GM19238 (cell line): ENCODE measurements at regions not wholly inside any gene's neighbourhood (a gene's known extent, or its start where the extent isn't known, plus 50 kb on each side); places are given as distances from the start of the nearest gene placed in this dataset.

ENCODE experiments used
- DNase-seq: peaks from one replicate; pipeline ENCODE4 v3.0.0; 2011; ENCODE audit warnings: low spot score; ENCODE audit not compliant: insufficient read length

DNA sequence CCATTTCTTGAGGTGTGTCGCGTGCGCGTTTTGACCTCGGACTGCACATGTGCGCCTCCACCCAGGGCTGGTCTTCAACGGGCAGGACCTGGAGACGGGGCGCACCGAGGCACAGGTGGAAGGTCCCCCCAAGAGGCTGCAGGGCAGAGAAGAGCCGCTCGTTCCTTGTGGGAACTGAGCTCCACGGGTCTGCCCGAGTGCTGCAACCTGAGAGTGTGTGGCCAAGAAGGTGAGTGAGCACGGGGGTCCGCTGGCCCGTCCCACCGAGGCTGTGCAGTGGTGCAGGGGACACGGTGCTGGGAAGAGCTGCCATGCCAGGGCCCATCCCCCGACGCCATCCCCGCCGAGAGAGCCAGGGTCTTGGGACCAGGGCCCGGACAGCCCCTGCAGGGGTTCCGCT lies 268.3 kb downstream of the GALR1 start:
- DNase-seq = no peak

DNA sequence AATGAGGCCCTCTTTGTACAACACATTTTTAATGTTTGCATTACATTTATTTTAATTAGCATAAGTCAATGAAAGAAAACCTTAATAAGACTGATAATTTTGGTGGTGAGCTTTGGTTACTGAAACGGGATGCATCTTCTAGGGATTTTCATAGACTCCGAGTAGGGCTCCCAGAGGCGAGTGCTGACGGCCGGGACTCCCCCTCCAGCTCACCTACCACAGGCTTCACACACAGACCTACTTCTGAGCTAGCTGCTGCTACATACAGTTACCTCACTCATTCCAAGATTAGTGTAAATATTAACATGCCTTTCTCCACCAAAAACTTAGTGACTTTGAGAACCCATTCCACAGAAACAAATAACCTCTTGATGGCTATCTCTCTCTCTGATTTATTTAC lies 271.1 kb downstream of the GALR1 start:
- DNase-seq = no peak

DNA sequence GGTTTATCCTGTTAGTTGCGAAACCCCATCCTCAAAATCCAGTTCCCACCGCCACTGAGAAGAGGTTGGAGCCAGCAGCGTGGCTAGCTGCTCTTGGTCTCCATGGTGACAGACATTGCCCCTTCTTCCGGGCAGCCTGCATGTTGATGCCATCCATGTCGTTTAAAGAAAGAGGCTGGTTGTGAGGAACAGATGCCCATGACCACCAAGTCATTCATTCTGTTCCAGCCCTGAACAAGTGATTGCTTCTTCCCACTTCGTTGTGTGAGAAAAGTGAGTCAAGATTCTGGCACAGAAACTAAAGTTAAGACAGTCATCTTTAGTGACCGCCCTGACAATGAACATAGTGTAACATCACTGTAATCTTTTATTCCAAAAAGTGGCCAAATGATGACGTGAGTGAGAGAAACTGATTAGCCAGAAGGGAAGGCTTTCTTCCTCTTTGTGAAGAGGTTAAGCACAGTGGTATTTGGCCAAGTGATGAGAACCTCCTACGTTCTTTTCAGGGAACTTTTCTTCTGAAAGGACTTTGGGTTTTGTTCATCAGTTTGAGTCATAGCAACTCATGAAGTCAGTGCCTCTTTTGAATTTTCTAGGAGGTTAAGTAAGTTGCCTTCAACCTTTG lies 272.5 kb downstream of the GALR1 start:
- DNase-seq = no peak

DNA sequence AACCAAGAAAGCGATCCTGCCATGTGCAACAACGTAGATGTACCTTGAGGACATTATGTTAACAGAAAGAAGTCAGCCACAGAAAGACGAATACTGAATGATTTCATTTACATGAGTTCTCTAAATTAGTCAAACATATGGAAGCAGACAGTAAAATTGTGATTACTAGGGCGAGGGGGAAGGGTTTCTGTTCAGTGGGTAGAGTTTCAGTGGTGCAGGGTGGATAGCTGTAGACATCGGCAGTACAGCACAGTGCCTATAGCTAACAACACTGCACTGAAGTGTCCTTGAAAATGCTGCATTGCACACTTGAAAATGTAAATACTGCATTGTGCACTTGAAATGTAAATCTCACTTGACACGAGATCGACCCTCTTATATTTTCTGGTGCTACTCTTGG lies 275.3 kb downstream of the GALR1 start:
- no peak for DNase-seq

DNA sequence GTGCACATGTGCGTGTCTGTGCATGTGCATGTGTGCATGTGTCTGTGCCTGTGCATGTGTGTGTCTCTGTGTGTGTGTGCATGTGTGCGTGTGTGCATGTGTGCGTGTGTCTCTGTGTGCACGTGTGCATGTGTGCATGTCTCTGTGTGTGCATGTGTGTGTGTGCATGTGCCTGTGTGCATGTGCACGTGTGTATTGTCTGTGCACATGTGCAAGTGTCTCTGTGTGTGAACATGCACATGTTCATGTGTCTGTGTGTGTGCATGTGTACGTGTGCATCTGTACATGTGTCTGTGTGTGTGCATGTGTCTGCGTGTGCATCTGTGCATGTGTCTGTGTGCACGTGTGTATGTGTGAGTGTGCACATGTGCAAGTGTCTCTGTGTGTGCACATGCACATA lies 277.3 kb downstream of the GALR1 start:
- no peak for DNase-seq

GRCh38 chr18:77528872-77529271 lies 279.2 kb downstream of the GALR1 start:
- no peak for DNase-seq

- DNase-seq = no peak
These were observed 280.0 kb downstream of the GALR1 start for GRCh38 chr18:77529492-77530176.

DNA sequence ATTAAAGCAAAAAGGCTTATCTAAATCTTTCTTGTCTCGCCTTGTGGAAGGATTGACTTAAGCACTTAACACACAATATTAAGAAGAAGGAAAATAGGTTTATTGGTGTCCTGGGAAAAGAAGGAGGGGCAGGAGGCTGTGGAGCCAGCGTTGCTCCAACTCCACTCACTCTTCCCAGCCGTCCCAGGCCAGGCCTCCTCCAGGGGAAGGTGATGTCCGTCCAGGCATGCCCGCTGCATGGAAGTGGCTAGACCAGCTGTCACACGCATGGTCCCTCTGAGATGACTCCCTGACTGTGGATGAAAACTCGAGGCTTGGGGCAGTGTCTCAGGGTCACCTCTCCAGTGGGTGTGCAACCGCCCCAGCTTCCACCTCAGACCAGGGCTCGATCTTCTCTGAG lies 281.1 kb downstream of the GALR1 start:
- DNase-seq = no peak

DNA sequence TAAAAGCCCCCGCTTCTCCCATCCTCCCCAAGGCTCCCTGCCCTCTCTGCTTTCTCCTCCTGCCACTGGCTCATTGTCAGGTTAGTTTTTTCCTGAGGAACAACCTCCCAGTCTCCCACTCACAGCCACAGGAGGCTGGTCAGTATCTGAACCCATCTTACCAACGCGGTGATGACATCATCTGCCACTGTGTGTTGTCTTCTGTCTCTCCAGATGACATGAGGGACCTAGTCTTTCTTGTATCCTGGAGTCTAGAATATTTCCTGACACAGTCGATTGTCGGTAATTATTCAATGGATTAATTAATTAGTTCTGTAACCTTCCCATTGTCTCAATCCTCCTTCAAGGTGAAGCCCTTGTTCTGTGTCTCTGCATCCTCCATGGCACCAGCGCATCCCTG lies 290.2 kb downstream of the GALR1 start:
- no peak for DNase-seq

GRCh38 chr18:77544792-77545191 lies 295.1 kb downstream of the GALR1 start:
- no peak for DNase-seq

- no peak for DNase-seq
These were observed 298.1 kb downstream of the GALR1 start for GRCh38 chr18:77547757-77548156.

- no peak for DNase-seq
These were observed 299.3 kb downstream of the GALR1 start for GRCh38 chr18:77548790-77549420.

GRCh38 chr18:77550625-77551024 lies 301.0 kb downstream of the GALR1 start:
- no peak for DNase-seq

DNA sequence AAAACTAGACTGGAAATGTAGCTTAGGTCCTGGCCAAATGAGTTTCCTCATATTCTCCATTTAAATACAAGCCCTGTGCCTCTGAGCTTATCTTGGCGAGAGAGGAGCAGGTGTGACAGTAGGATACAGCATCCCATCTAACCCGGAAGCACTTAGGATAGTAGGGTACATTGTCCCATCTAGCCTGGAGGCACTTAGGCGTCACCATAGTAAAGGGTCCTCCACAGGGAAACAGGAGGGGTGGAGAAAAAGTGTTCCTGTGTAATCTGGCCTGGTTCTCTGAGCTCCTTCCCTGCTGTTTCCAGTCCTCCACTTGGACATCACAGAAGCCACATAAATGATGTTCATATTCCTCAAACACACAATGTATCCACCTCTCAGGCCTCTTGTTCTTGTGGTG lies 301.4 kb downstream of the GALR1 start:
- DNase-seq = no peak

DNA sequence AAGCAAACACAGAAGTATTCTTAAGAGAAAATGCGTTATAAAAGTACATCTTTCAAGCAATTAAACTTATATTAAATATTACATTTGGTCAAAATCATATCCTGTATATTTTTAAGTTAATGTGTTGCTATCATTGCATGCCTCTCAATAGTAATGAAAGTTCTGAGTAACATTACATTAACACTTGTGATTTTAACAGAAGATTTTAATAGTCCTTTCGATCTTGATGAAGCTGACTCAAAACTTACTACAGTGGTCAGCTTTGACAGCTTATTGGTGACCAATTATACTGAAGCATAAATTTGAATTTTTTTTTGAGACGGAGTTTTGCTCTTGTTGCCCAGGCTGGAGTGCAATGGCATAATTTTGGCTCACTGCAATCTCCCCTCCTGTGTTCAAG lies 303.3 kb downstream of the GALR1 start:
- no peak for DNase-seq

DNA sequence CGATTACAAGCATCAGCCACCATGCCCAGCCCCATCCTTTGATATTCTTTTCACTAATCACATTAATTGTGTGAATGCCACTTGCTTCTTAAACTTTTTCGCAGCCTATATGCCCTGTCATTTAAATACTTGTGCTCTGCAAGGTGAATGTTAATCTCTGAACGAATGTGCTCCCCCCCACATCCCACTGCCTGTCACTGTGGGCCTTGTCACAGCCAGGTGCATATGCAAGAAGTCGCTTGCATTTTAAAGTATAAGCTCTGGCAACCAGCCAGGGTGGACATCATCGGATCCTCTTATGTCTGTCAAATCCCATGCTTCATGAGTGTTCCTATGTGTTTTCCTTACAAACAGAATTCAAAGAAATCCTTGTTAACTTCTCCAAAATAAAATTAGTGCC lies 304.4 kb downstream of the GALR1 start:
- DNase-seq = no peak

- DNase-seq = no peak
These were observed 307.5 kb downstream of the GALR1 start for GRCh38 chr18:77557046-77557587.

- no peak for DNase-seq
These were observed 309.7 kb downstream of the GALR1 start for GRCh38 chr18:77559274-77559910.

DNA sequence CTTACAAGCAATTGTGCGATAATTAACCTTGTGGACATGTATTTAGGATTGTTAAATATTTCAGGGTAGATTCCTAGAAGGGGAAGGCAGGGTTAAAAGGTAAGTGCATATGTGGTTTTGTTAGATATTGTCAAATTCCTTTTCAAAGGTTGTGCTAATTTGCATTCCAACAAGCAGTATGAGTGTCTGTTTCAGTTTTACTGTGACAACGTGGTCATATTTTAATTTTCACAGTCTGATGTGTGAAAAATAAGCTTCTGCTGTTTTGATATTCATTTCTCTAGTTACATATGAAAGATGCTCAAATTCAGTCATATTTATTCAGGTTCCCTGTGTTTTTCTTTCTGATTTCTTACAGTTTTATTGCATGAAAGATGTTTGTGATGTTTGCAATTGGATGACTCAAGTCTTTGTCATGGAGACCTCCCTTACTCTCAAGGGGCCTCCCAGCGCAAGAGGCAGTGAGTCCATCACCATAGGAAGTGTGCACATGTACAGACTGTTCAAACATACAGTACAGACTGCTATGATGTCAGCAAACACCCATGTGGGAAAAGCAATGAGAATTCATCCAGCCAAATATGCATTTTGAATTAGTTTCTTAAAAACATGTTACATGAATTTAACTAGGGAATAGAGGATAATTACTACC lies 310.8 kb downstream of the GALR1 start:
- DNase-seq = no peak

- no peak for DNase-seq
These were observed 317.0 kb downstream of the GALR1 start for GRCh38 chr18:77566604-77567003.

GRCh38 chr18:77567205-77567604 lies 317.6 kb downstream of the GALR1 start:
- DNase-seq = no peak

DNA sequence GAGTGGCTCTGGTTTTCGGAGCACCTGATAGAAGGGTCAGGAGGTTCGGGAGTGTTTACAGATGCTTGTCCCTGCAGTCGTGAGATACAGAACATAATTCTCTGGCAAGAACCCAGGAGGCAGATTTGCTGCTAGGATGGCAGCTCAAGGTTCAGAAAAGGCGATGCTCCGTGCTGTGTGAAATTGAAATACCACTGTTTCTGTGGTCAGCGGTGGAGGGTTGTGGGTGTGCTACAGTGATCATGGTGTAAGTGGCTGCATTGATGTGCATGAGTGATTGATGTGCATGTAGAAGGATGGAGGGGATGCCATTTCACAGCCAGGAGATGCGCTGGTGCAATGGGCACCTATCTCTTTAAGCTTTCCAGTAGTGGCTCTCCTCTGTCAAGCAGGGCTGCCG lies 322.1 kb downstream of the GALR1 start:
- DNase-seq = no peak
